GM23338 (cell line): ENCODE measurements at regions not wholly inside any gene's neighbourhood (a gene's known extent, or its start where the extent isn't known, plus 50 kb on each side); places are given as distances from the start of the nearest gene placed in this dataset.
A peak's percentile ranks its signal among the peaks of the same experiment; 100 is the strongest.

ENCODE experiments used
- ATAC-seq: fragments of 200-7000 bp; cut with Tn5 transposase; 3 replicates; pipeline ENCODE4 v1.9.1; 2020
- DNase-seq: peaks from one replicate; pipeline ENCODE4 v3.0.0-alpha.2; 2015; ENCODE audit warnings: low spot score
- H2AFZ ChIP-seq: fragments of 200-600 bp; sonication (generic); 2 replicates; pipeline ENCODE4 v1.8.0; 2016; ENCODE audit warnings: antibody characterized with exemption, mild to moderate bottlenecking, moderate library complexity
- H3F3A ChIP-seq: fragments of 200-600 bp; sonication (generic); replicated peaks from 2 replicates; pipeline ENCODE4 v1.8.0; 2017; ENCODE audit warnings: antibody characterized with exemption, mixed run types, low read depth
- H3K27ac ChIP-seq: fragments of 200-600 bp; sonication (generic); 2 replicates; pipeline ENCODE4 v1.6.1; 2016; ENCODE audit warnings: low read depth
- H3K27me3 ChIP-seq: fragments of 200-600 bp; sonication (generic); 2 replicates; pipeline ENCODE4 v1.8.0; 2016; ENCODE audit warnings: mild to moderate bottlenecking, mixed run types, moderate library complexity; ENCODE audit not compliant: insufficient read depth
- H3K36me3 ChIP-seq: fragments of 200-600 bp; sonication (generic); 2 replicates; pipeline ENCODE4 v1.8.0; 2016; ENCODE audit warnings: mild to moderate bottlenecking; ENCODE audit not compliant: insufficient read depth
- H3K4me1 ChIP-seq: fragments of 200-600 bp; sonication (generic); 2 replicates; pipeline ENCODE4 v1.8.0; 2016; ENCODE audit warnings: mild to moderate bottlenecking, moderate library complexity; ENCODE audit not compliant: insufficient read depth
- H3K4me2 ChIP-seq: fragments of 200-600 bp; sonication (generic); 2 replicates; pipeline ENCODE4 v1.7.1; 2017; ENCODE audit warnings: mixed run types
- H3K4me3 ChIP-seq: fragments of 200-600 bp; sonication (generic); 2 replicates; pipeline ENCODE4 v1.6.1; 2016; ENCODE audit warnings: mixed run types
- H3K79me2 ChIP-seq: fragments of 200-600 bp; sonication (generic); replicated peaks from 2 replicates; pipeline ENCODE4 v1.8.0; 2017; ENCODE audit warnings: mild to moderate bottlenecking; ENCODE audit not compliant: insufficient read depth
- H3K9me2 ChIP-seq: fragments of 200-600 bp; sonication (generic); 2 replicates; pipeline ENCODE4 v1.8.0; 2017; ENCODE audit not compliant: insufficient read depth
- H4K20me1 ChIP-seq: fragments of 200-600 bp; sonication (generic); replicated peaks from 2 replicates; pipeline ENCODE4 v1.8.0; 2017; ENCODE audit warnings: mild to moderate bottlenecking; ENCODE audit not compliant: insufficient read depth
- H3K27ac Mint-ChIP-seq: 2 replicates; pipeline ENCODE4 v1.8.0; 2020; ENCODE audit warnings: inconsistent platforms, mild to moderate bottlenecking, moderate library complexity, mixed read lengths
- H3K27me3 Mint-ChIP-seq: 3 replicates; pipeline ENCODE4 v1.8.0; 2022; ENCODE audit warnings: low read depth, mild to moderate bottlenecking, moderate library complexity, mixed read lengths, inconsistent platforms; ENCODE audit not compliant: insufficient read depth, poor library complexity
- H3K36me3 Mint-ChIP-seq: 3 replicates; pipeline ENCODE4 v1.8.0; 2021; ENCODE audit warnings: low read depth, mild to moderate bottlenecking, inconsistent platforms, moderate library complexity, mixed read lengths
- H3K4me1 Mint-ChIP-seq: 3 replicates; pipeline ENCODE4 v1.8.0; 2020; ENCODE audit warnings: mild to moderate bottlenecking, inconsistent platforms, mixed read lengths
- H3K4me3 Mint-ChIP-seq: 3 replicates; pipeline ENCODE4 v1.8.0; 2021; ENCODE audit warnings: moderate library complexity, mild to moderate bottlenecking, inconsistent platforms, mixed read lengths
- H3K9me3 Mint-ChIP-seq: 3 replicates; pipeline ENCODE4 v1.8.0; 2020; ENCODE audit warnings: moderate library complexity, mild to moderate bottlenecking, inconsistent platforms, mixed read lengths
- CREB1 ChIP-seq: fragments of 250-450 bp; sonication (Bioruptor Pico); IDR thresholded peaks from 2 replicates; pipeline ENCODE4 v1.5.0; 2020; ENCODE audit warnings: low read depth, mild to moderate bottlenecking, moderate library complexity
- EZH2 ChIP-seq: fragments of 200-600 bp; sonication (generic); IDR thresholded peaks from one replicate; pipeline ENCODE4 v1.8.0; 2017; ENCODE audit warnings: antibody characterized with exemption, mild to moderate bottlenecking, low read depth; ENCODE audit not compliant: unreplicated experiment
- EZH2phosphoT487 ChIP-seq: fragments of 200-600 bp; sonication (generic); IDR thresholded peaks from one replicate; pipeline ENCODE4 v1.8.1; 2018; ENCODE audit warnings: antibody characterized with exemption; ENCODE audit not compliant: unreplicated experiment
- JUNB ChIP-seq: IDR thresholded peaks from one replicate; pipeline ENCODE4 v1.6.1; 2016; ENCODE audit warnings: antibody characterized with exemption; ENCODE audit not compliant: unreplicated experiment
- NANOG ChIP-seq: IDR thresholded peaks from 2 replicates; pipeline ENCODE4 v1.6.1; 2016; ENCODE audit warnings: antibody characterized with exemption, borderline replicate concordance
- POLR2AphosphoS5 ChIP-seq: IDR thresholded peaks from 2 replicates; pipeline ENCODE4 v1.6.1; 2016; ENCODE audit warnings: antibody characterized with exemption, low read depth
- STAT1 ChIP-seq: IDR thresholded peaks from one replicate; pipeline ENCODE4 v1.6.1; 2016; ENCODE audit warnings: antibody characterized with exemption; ENCODE audit not compliant: unreplicated experiment
- ZNF114 ChIP-seq: fragments of 250-450 bp; sonication (Bioruptor Pico); IDR thresholded peaks from 2 replicates; pipeline ENCODE4 v1.5.0; 2020; ENCODE audit warnings: mild to moderate bottlenecking, moderate library complexity
- TF ChIP-seq, protein P1 (sequence below): IDR thresholded peaks from one replicate; pipeline ENCODE4 v1.6.1; 2018; ENCODE audit warnings: antibody characterized with exemption; ENCODE audit not compliant: unreplicated experiment
- TF ChIP-seq, protein P2 (sequence below): IDR thresholded peaks from 2 replicates; pipeline ENCODE4 v1.6.1; 2016; ENCODE audit warnings: antibody characterized with exemption
- TF ChIP-seq, protein P3 (sequence below), 2 experiments: fragments of 200-600 bp in 1 of 2; sonication (generic) in 1 of 2; conservative IDR thresholded peaks; 2 replicates each; pipeline versions ENCODE4 v1.5.1 to v1.6.1; 2016 to 2017; ENCODE audit warnings: antibody characterized with exemption in 2 of 2, low read depth in 2 of 2, mild to moderate bottlenecking in 2 of 2, moderate library complexity in 1 of 2

DNA sequence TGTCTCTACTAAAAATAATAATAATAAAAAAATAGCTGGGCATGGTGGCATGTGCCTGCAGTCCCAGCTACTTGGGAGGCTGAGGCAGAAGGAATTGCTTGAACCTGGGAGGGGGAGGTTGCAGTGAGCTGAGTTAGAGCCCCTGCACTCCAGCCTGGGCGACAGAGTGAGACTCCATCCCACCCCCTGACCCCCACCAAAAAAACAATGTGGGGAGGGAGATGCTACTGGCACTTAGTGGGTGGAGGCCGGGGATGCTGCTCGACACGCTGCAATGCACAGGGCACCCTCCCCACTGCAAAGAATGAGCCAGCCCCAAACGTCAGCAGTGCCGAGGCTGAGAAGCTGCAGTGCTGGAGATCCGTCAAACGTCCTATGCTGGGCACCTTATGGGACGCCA lies 77.5 kb upstream of the MAP1LC3B2 start (continued):
- TF ChIP-seq ZNF114 (CRISPR knock-in tag) = no peak
- no peak for TF ChIP-seq CREB1 (CRISPR knock-in tag)
- no peak for TF ChIP-seq POLR2AphosphoS5
- TF ChIP-seq, protein P1, sequence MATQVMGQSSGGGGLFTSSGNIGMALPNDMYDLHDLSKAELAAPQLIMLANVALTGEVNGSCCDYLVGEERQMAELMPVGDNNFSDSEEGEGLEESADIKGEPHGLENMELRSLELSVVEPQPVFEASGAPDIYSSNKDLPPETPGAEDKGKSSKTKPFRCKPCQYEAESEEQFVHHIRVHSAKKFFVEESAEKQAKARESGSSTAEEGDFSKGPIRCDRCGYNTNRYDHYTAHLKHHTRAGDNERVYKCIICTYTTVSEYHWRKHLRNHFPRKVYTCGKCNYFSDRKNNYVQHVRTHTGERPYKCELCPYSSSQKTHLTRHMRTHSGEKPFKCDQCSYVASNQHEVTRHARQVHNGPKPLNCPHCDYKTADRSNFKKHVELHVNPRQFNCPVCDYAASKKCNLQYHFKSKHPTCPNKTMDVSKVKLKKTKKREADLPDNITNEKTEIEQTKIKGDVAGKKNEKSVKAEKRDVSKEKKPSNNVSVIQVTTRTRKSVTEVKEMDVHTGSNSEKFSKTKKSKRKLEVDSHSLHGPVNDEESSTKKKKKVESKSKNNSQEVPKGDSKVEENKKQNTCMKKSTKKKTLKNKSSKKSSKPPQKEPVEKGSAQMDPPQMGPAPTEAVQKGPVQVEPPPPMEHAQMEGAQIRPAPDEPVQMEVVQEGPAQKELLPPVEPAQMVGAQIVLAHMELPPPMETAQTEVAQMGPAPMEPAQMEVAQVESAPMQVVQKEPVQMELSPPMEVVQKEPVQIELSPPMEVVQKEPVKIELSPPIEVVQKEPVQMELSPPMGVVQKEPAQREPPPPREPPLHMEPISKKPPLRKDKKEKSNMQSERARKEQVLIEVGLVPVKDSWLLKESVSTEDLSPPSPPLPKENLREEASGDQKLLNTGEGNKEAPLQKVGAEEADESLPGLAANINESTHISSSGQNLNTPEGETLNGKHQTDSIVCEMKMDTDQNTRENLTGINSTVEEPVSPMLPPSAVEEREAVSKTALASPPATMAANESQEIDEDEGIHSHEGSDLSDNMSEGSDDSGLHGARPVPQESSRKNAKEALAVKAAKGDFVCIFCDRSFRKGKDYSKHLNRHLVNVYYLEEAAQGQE = no peak
- no peak for TF ChIP-seq JUNB
- TF ChIP-seq, protein P2, sequence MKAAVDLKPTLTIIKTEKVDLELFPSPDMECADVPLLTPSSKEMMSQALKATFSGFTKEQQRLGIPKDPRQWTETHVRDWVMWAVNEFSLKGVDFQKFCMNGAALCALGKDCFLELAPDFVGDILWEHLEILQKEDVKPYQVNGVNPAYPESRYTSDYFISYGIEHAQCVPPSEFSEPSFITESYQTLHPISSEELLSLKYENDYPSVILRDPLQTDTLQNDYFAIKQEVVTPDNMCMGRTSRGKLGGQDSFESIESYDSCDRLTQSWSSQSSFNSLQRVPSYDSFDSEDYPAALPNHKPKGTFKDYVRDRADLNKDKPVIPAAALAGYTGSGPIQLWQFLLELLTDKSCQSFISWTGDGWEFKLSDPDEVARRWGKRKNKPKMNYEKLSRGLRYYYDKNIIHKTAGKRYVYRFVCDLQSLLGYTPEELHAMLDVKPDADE = no peak
- no peak for TF ChIP-seq STAT1
- TF ChIP-seq EZH2 = no peak
- TF ChIP-seq, protein P3, sequence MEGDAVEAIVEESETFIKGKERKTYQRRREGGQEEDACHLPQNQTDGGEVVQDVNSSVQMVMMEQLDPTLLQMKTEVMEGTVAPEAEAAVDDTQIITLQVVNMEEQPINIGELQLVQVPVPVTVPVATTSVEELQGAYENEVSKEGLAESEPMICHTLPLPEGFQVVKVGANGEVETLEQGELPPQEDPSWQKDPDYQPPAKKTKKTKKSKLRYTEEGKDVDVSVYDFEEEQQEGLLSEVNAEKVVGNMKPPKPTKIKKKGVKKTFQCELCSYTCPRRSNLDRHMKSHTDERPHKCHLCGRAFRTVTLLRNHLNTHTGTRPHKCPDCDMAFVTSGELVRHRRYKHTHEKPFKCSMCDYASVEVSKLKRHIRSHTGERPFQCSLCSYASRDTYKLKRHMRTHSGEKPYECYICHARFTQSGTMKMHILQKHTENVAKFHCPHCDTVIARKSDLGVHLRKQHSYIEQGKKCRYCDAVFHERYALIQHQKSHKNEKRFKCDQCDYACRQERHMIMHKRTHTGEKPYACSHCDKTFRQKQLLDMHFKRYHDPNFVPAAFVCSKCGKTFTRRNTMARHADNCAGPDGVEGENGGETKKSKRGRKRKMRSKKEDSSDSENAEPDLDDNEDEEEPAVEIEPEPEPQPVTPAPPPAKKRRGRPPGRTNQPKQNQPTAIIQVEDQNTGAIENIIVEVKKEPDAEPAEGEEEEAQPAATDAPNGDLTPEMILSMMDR (conservative IDR thresholded peaks at IDR 0.05; ENCODE audit: low read depth in 2 of 2) = no peak
- TF ChIP-seq NANOG = no peak

DNA sequence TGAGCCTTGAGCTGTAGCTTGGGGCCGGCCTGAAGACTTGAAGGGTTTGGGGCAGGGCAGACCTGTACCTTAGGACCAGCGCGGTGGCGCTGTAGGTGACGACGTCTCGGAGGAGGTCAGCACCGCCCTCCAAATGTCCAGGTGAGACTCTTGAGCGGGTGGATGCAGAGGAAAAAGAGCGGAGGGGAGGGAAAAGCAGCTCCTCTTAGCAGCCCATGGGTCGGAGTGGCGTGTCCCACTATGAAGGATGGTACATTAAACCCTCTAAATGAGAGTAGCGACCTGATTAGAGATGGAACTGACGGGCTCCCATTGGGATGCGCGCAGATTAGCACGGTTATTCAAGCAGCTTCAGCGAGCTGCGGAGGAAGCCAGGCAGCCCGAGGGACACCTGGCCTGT lies 77.0 kb upstream of the MAP1LC3B2 start:
- Mint-ChIP-seq H3K4me1 (peaks cover 2% of the 10 kb centered on the region; the same call in 1 of the 3 replicates), H3K27me3 (peaks cover 13% of the 10 kb centered on the region), H3K9me3 (peaks cover 15% of the 10 kb centered on the region; the same call in 2 of the 3 replicates), H3K27ac (no peak overlapping the region), H3K36me3 (peaks cover 3% of the 10 kb centered on the region; the same call in 2 of the 3 replicates), H3K4me3 (no peak overlapping the region)
- no peaks in the 10 kb centered on the region for H3K79me2 ChIP-seq
- H3K4me1 ChIP-seq = no peaks in the 10 kb centered on the region
- no peaks in the 10 kb centered on the region for H3K9me2 ChIP-seq
- no peak overlapping the region for H3K4me3 ChIP-seq
- H3K4me2 ChIP-seq = no peak overlapping the region
- peak; percentile 47 for ATAC-seq
- no peak overlapping the region for H3K27ac ChIP-seq
- H2AFZ ChIP-seq = peak overlapping the region; percentile 76
- no peaks in the 10 kb centered on the region for H3K27me3 ChIP-seq
- DNase-seq = no peak
- H3F3A ChIP-seq = no peaks in the 10 kb centered on the region
- TF ChIP-seq EZH2phosphoT487 = no peak
- TF ChIP-seq, protein P3 (conservative IDR thresholded peaks at IDR 0.05; ENCODE audit: low read depth in 2 of 2) = 0 out of 4 replicates have a peak, but pooled peaks of 1 of the 2 experiments have one; percentile 3
- H4K20me1 ChIP-seq = no peaks in the 10 kb centered on the region
- H3K36me3 ChIP-seq = no peaks in the 10 kb centered on the region; the same call in 1 of the 2 replicates
